ENCODE measurements at regions not wholly inside any gene's neighbourhood (a gene's known extent, or its start where the extent isn't known, plus 50 kb on each side); places are given as distances from the start of the nearest gene placed in this dataset.

- ATAC-seq, result no peak
- no peak for TF ChIP-seq CTCF (IDR thresholded peaks at IDR 0.05)
- DNase-seq, result no peak
- H3K27me3 ChIP-seq, result no peaks in the 10 kb centered on the region
- H3K36me3 ChIP-seq, result no peaks in the 10 kb centered on the region
- no peaks in the 10 kb centered on the region for H3K9me3 ChIP-seq
- intact Hi-C loops (cut with DNase I), result no loop called here
- 95 to 98% methylated on average over 3 of the region's 3 CpGs for WGBS, 2 donors
- no peaks in the 10 kb centered on the region for H3K4me1 ChIP-seq
- H3K4me3 ChIP-seq, result no peak overlapping the region
- H3K27ac ChIP-seq, result no peak overlapping the region
Observed at GRCh38 chr4:176448761-176449160, 129.0 kb downstream of the SPCS3 start.

- WGBS, 2 donors, result 85 to 86% methylated on average over 6 of the region's 6 CpGs
- peaks cover 0 to 4% (median 0%) of the 10 kb centered on the region in 11 donors for H3K9me3 ChIP-seq
- H3K4me1 ChIP-seq, result no peaks in the 10 kb centered on the region
- no peaks in the 10 kb centered on the region for H3K36me3 ChIP-seq
- no peaks in the 10 kb centered on the region for H3K27me3 ChIP-seq
- no peak overlapping the region for H3K27ac ChIP-seq
- TF ChIP-seq CTCF (IDR thresholded peaks at IDR 0.05), result no peak
- H3K4me3 ChIP-seq, result no peak overlapping the region
- intact Hi-C loops (cut with DNase I), result no loop called here
- ATAC-seq (no peak), DNase-seq (no peak)
Observed at GRCh38 chr4:176451443-176451842, 131.7 kb downstream of the SPCS3 start.

- H3K27ac ChIP-seq, result no peak overlapping the region
- H3K36me3 ChIP-seq, result no peaks in the 10 kb centered on the region
- no peak overlapping the region for H3K4me3 ChIP-seq
- ATAC-seq, result no peak
- H3K27me3 ChIP-seq, result no peaks in the 10 kb centered on the region
- no peaks in the 10 kb centered on the region for H3K4me1 ChIP-seq
- no peak for TF ChIP-seq CTCF (IDR thresholded peaks at IDR 0.05)
- DNase-seq, result no peak
- intact Hi-C loops (cut with DNase I), result no loop called here
- H3K9me3 ChIP-seq, result peaks cover 0 to 8% (median 0%) of the 10 kb centered on the region in 11 donors
Observed at GRCh38 chr4:176453079-176453478, 133.3 kb downstream of the SPCS3 start.

- Histone ChIP-seq H3K27ac (no peak overlapping the region), H3K9me3 (peaks cover 0 to 8% (median 0%) of the 10 kb centered on the region in 11 donors), H3K36me3 (no peaks in the 10 kb centered on the region), H3K27me3 (no peaks in the 10 kb centered on the region), H3K4me3 (no peak overlapping the region), H3K4me1 (no peaks in the 10 kb centered on the region)
- intact Hi-C loops (cut with DNase I), result no loop called here
- DNase-seq (no peak), ATAC-seq (no peak)
- no peak for TF ChIP-seq CTCF (IDR thresholded peaks at IDR 0.05)
- 88 to 95% methylated on average over 2 of the region's 2 CpGs for WGBS, 2 donors
Observed at GRCh38 chr4:176453658-176454057, 133.9 kb downstream of the SPCS3 start.

- 84 to 88% methylated on average over 2 of the region's 2 CpGs for WGBS, 2 donors
- no peak for TF ChIP-seq CTCF (IDR thresholded peaks at IDR 0.05)
- Histone ChIP-seq H3K9me3 (peaks cover 0 to 5% (median 0%) of the 10 kb centered on the region in 11 donors), H3K4me1 (no peaks in the 10 kb centered on the region), H3K27me3 (no peaks in the 10 kb centered on the region), H3K27ac (no peak overlapping the region), H3K36me3 (no peaks in the 10 kb centered on the region), H3K4me3 (no peak overlapping the region)
- no peak for DNase-seq
- intact Hi-C loops (cut with DNase I), result no loop called here
- no peak for ATAC-seq
Observed at GRCh38 chr4:176464748-176465147, 145.0 kb downstream of the SPCS3 start.
